Memory B cell (primary cell): ENCODE measurements at regions not wholly inside any gene's neighbourhood (a gene's known extent, or its start where the extent isn't known, plus 50 kb on each side); places are given as distances from the start of the nearest gene placed in this dataset.

ENCODE experiments used
- ATAC-seq: fragments of 150-1000 bp; cut with Tn5 transposase; 2 replicates; pipeline ENCODE4 v1.10.0; 2021; ENCODE audit warnings: low read depth, mild to moderate bottlenecking, moderate library complexity
- DNase-seq, 2 donors: peaks; one replicate each; pipeline ENCODE4 v3.0.0; 2022; ENCODE audit warnings: low spot score in 2 of 2
- H3K27ac Mint-ChIP-seq: one replicate; pipeline ENCODE4 v1.8.0; 2022; ENCODE audit warnings: mild to moderate bottlenecking, moderate library complexity, mixed read lengths
- H3K27me3 Mint-ChIP-seq: one replicate; pipeline ENCODE4 v1.8.0; 2022; ENCODE audit warnings: mixed read lengths
- H3K36me3 Mint-ChIP-seq: one replicate; pipeline ENCODE4 v1.8.0; 2022; ENCODE audit warnings: mild to moderate bottlenecking, mixed read lengths
- H3K4me1 Mint-ChIP-seq: one replicate; pipeline ENCODE4 v1.8.0; 2022; ENCODE audit warnings: mixed read lengths
- H3K4me3 Mint-ChIP-seq: one replicate; pipeline ENCODE4 v1.8.0; 2022; ENCODE audit warnings: mild to moderate bottlenecking, moderate library complexity, mixed read lengths
- H3K9me3 Mint-ChIP-seq: one replicate; pipeline ENCODE4 v1.8.0; 2022; ENCODE audit warnings: mixed read lengths

- no peak overlapping the region for H3K4me3 Mint-ChIP-seq
- H3K4me1 Mint-ChIP-seq: no peaks in the 10 kb centered on the region
- DNase-seq: no peak
- H3K9me3 Mint-ChIP-seq: peaks cover 3% of the 10 kb centered on the region
- ATAC-seq: no peak
- peaks cover 3% of the 10 kb centered on the region for H3K27me3 Mint-ChIP-seq
- H3K36me3 Mint-ChIP-seq: no peaks in the 10 kb centered on the region
- H3K27ac Mint-ChIP-seq: no peak overlapping the region
Measured at GRCh38 chr10:84038035-84038434, 101.3 kb upstream of the GHITM start.

- peaks cover 3% of the 10 kb centered on the region for H3K27me3 Mint-ChIP-seq
- H3K4me1 Mint-ChIP-seq: no peaks in the 10 kb centered on the region
- ATAC-seq (no peak), DNase-seq (no peak)
- H3K36me3 Mint-ChIP-seq: no peaks in the 10 kb centered on the region
- H3K27ac Mint-ChIP-seq: no peak overlapping the region
- H3K9me3 Mint-ChIP-seq: peaks cover 1% of the 10 kb centered on the region
- H3K4me3 Mint-ChIP-seq: no peak overlapping the region
Measured at GRCh38 chr10:84039957-84040356, 99.4 kb upstream of the GHITM start.

- Mint-ChIP-seq H3K27me3 (peaks cover 4% of the 10 kb centered on the region), H3K4me3 (no peak overlapping the region), H3K36me3 (peaks cover 2% of the 10 kb centered on the region), H3K9me3 (peaks cover 2% of the 10 kb centered on the region), H3K27ac (no peak overlapping the region), H3K4me1 (no peaks in the 10 kb centered on the region)
- DNase-seq: no peak
- no peak for ATAC-seq
Measured at GRCh38 chr10:84047258-84048010, 91.9 kb upstream of the GHITM start.

GRCh38 chr10:84049645-84050011 is 89.7 kb upstream of the GHITM start:
- H3K4me3 Mint-ChIP-seq: no peak overlapping the region
- H3K36me3 Mint-ChIP-seq: peaks cover 2% of the 10 kb centered on the region
- peaks cover 2% of the 10 kb centered on the region for H3K9me3 Mint-ChIP-seq
- no peak for ATAC-seq
- no peaks in the 10 kb centered on the region for H3K4me1 Mint-ChIP-seq
- H3K27ac Mint-ChIP-seq: no peak overlapping the region
- no peak for DNase-seq
- H3K27me3 Mint-ChIP-seq: peaks cover 6% of the 10 kb centered on the region

GRCh38 chr10:84053626-84054025 is 85.7 kb upstream of the GHITM start:
- H3K27me3 Mint-ChIP-seq: peaks cover 5% of the 10 kb centered on the region
- H3K27ac Mint-ChIP-seq: no peak overlapping the region
- H3K4me3 Mint-ChIP-seq: no peak overlapping the region
- DNase-seq: no peak
- no peaks in the 10 kb centered on the region for H3K9me3 Mint-ChIP-seq
- H3K4me1 Mint-ChIP-seq: no peaks in the 10 kb centered on the region
- no peak for ATAC-seq
- H3K36me3 Mint-ChIP-seq: no peaks in the 10 kb centered on the region

- H3K27me3 Mint-ChIP-seq: peaks cover 5% of the 10 kb centered on the region
Measured at GRCh38 chr10:84054743-84055142, 84.6 kb upstream of the GHITM start.

GRCh38 chr10:84059526-84059925 is 79.8 kb upstream of the GHITM start:
- Mint-ChIP-seq H3K36me3 (no peaks in the 10 kb centered on the region), H3K27me3 (peaks cover 14% of the 10 kb centered on the region), H3K4me3 (no peak overlapping the region), H3K9me3 (no peaks in the 10 kb centered on the region), H3K27ac (no peak overlapping the region), H3K4me1 (no peaks in the 10 kb centered on the region)
- DNase-seq: no peak
- ATAC-seq: no peak

More at GRCh38 chr10:84054743-84055142, 84.6 kb upstream of the GHITM start:
- ATAC-seq (no peak), DNase-seq (no peak)
- Mint-ChIP-seq H3K9me3 (no peaks in the 10 kb centered on the region), H3K36me3 (no peaks in the 10 kb centered on the region), H3K4me3 (no peak overlapping the region), H3K27ac (no peak overlapping the region), H3K4me1 (no peaks in the 10 kb centered on the region)

- Mint-ChIP-seq H3K27ac (no peak overlapping the region), H3K9me3 (no peaks in the 10 kb centered on the region), H3K36me3 (no peaks in the 10 kb centered on the region), H3K27me3 (peaks cover 13% of the 10 kb centered on the region), H3K4me3 (no peak overlapping the region), H3K4me1 (no peaks in the 10 kb centered on the region)
- ATAC-seq (no peak), DNase-seq (no peak)
Measured at GRCh38 chr10:84063440-84063839, 75.9 kb upstream of the GHITM start.

- ATAC-seq (no peak), DNase-seq (no peak)
- Mint-ChIP-seq H3K36me3 (no peaks in the 10 kb centered on the region), H3K9me3 (peaks cover 4% of the 10 kb centered on the region), H3K27me3 (peaks cover 9% of the 10 kb centered on the region), H3K4me1 (no peaks in the 10 kb centered on the region), H3K4me3 (no peak overlapping the region), H3K27ac (no peak overlapping the region)
Measured at GRCh38 chr10:84065804-84066601, 73.3 kb upstream of the GHITM start.

- Mint-ChIP-seq H3K4me1 (no peaks in the 10 kb centered on the region), H3K4me3 (no peak overlapping the region), H3K36me3 (no peaks in the 10 kb centered on the region), H3K27ac (no peak overlapping the region), H3K27me3 (peaks cover 2% of the 10 kb centered on the region), H3K9me3 (peaks cover 4% of the 10 kb centered on the region)
- no peak for DNase-seq
- ATAC-seq: no peak
Measured at GRCh38 chr10:84074521-84074920, 64.8 kb upstream of the GHITM start.

GRCh38 chr10:84075226-84076046 is 63.9 kb upstream of the GHITM start:
- Mint-ChIP-seq H3K4me1 (no peaks in the 10 kb centered on the region), H3K27me3 (peaks cover 2% of the 10 kb centered on the region), H3K4me3 (no peak overlapping the region), H3K27ac (no peak overlapping the region), H3K36me3 (no peaks in the 10 kb centered on the region), H3K9me3 (no peaks in the 10 kb centered on the region)
- DNase-seq (no peak), ATAC-seq (no peak)

GRCh38 chr10:84076047-84076388 is 63.3 kb upstream of the GHITM start:
- no peak overlapping the region for H3K27ac Mint-ChIP-seq
- DNase-seq (no peak), ATAC-seq (no peak)
- peaks cover 2% of the 10 kb centered on the region for H3K27me3 Mint-ChIP-seq
- no peaks in the 10 kb centered on the region for H3K9me3 Mint-ChIP-seq
- H3K4me3 Mint-ChIP-seq: no peak overlapping the region
- H3K36me3 Mint-ChIP-seq: no peaks in the 10 kb centered on the region
- H3K4me1 Mint-ChIP-seq: no peaks in the 10 kb centered on the region

- H3K27me3 Mint-ChIP-seq: peaks cover 2% of the 10 kb centered on the region
- H3K36me3 Mint-ChIP-seq: no peaks in the 10 kb centered on the region
- no peaks in the 10 kb centered on the region for H3K4me1 Mint-ChIP-seq
- DNase-seq: peak in 1 of 2 donors; percentile 1
- H3K4me3 Mint-ChIP-seq: no peak overlapping the region
- H3K27ac Mint-ChIP-seq: no peak overlapping the region
- ATAC-seq: no peak
- H3K9me3 Mint-ChIP-seq: no peaks in the 10 kb centered on the region
Measured at GRCh38 chr10:84076540-84077195, 62.6 kb upstream of the GHITM start.

GRCh38 chr10:84077768-84078167 is 61.5 kb upstream of the GHITM start:
- DNase-seq (no peak), ATAC-seq (no peak)
- Mint-ChIP-seq H3K9me3 (no peaks in the 10 kb centered on the region), H3K4me3 (no peak overlapping the region), H3K27me3 (peaks cover 2% of the 10 kb centered on the region), H3K4me1 (no peaks in the 10 kb centered on the region), H3K27ac (no peak overlapping the region), H3K36me3 (no peaks in the 10 kb centered on the region)
